ENCODE measurements at regions not wholly inside any gene's neighbourhood (a gene's known extent, or its start where the extent isn't known, plus 50 kb on each side); places are given as distances from the start of the nearest gene placed in this dataset.

GRCh38 chr4:181061787-181062186, 1181.4 kb upstream of the TENM3 start:
- TF ChIP-seq EZH2 (IDR thresholded peaks at IDR 0.05; ENCODE audit: borderline replicate concordance, low read depth, low read length, poor library complexity, severe bottlenecking) = no peak
- TF ChIP-seq, protein P1, sequence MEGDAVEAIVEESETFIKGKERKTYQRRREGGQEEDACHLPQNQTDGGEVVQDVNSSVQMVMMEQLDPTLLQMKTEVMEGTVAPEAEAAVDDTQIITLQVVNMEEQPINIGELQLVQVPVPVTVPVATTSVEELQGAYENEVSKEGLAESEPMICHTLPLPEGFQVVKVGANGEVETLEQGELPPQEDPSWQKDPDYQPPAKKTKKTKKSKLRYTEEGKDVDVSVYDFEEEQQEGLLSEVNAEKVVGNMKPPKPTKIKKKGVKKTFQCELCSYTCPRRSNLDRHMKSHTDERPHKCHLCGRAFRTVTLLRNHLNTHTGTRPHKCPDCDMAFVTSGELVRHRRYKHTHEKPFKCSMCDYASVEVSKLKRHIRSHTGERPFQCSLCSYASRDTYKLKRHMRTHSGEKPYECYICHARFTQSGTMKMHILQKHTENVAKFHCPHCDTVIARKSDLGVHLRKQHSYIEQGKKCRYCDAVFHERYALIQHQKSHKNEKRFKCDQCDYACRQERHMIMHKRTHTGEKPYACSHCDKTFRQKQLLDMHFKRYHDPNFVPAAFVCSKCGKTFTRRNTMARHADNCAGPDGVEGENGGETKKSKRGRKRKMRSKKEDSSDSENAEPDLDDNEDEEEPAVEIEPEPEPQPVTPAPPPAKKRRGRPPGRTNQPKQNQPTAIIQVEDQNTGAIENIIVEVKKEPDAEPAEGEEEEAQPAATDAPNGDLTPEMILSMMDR (conservative IDR thresholded peaks at IDR 0.05; ENCODE audit: low read depth, low read length) = no peak
